GM12874 (cell line): ENCODE measurements at regions not wholly inside any gene's neighbourhood (a gene's known extent, or its start where the extent isn't known, plus 50 kb on each side); places are given as distances from the start of the nearest gene placed in this dataset.

Source experiments
- TF ChIP-seq, protein P1 (sequence below): IDR thresholded peaks from 2 replicates; pipeline ENCODE4 v1.5.1; 2011; ENCODE audit warnings: low read depth, mild to moderate bottlenecking, control low read depth, low read length, moderate library complexity; ENCODE audit not compliant: insufficient read depth

GRCh38 chr5:144084971-144085370 lies 85.5 kb downstream of the YIPF5 start:
- TF ChIP-seq, protein P1, sequence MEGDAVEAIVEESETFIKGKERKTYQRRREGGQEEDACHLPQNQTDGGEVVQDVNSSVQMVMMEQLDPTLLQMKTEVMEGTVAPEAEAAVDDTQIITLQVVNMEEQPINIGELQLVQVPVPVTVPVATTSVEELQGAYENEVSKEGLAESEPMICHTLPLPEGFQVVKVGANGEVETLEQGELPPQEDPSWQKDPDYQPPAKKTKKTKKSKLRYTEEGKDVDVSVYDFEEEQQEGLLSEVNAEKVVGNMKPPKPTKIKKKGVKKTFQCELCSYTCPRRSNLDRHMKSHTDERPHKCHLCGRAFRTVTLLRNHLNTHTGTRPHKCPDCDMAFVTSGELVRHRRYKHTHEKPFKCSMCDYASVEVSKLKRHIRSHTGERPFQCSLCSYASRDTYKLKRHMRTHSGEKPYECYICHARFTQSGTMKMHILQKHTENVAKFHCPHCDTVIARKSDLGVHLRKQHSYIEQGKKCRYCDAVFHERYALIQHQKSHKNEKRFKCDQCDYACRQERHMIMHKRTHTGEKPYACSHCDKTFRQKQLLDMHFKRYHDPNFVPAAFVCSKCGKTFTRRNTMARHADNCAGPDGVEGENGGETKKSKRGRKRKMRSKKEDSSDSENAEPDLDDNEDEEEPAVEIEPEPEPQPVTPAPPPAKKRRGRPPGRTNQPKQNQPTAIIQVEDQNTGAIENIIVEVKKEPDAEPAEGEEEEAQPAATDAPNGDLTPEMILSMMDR, result no peak

DNA sequence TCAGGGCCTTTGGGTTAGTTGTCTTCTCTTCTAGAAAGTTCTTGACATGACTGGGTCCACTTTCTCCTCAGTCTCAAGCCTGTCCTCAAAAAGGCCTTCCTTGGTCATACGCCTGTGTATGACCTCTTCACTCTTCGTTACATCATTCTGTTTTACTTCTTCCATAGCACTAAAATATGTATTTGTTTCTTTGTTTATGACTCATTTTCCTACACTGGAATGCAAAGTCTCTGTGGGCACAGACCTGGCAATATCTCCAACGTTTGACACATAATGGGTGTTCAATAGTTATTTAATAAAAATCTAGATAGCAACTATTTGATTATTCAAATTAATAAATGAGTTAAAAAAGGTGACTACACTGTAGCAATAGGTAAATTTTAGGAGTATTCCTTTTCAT lies 85.1 kb downstream of the YIPF5 start:
- TF ChIP-seq, protein P1, result no peak

GRCh38 chr5:144086295-144086694 lies 84.2 kb downstream of the YIPF5 start:
- TF ChIP-seq, protein P1, result no peak

DNA sequence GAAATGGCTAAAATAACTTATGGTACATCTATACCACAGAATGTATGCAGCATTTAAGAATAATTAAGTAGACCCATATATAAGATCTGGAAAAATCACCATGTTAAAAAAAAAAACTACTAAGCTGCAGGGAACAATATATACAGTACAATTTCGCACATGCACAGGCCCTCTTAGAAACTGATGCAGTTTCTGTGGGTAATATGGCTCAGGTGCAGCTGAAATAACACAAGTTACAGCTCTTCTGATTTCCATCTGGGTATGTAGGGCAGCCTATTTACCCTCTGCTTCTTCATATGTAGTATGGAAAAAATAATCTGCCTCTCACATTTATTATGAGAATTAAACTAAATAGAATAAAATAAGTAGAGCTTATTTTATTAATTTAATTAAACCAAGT lies 82.9 kb downstream of the YIPF5 start:
- TF ChIP-seq, protein P1, result no peak

DNA sequence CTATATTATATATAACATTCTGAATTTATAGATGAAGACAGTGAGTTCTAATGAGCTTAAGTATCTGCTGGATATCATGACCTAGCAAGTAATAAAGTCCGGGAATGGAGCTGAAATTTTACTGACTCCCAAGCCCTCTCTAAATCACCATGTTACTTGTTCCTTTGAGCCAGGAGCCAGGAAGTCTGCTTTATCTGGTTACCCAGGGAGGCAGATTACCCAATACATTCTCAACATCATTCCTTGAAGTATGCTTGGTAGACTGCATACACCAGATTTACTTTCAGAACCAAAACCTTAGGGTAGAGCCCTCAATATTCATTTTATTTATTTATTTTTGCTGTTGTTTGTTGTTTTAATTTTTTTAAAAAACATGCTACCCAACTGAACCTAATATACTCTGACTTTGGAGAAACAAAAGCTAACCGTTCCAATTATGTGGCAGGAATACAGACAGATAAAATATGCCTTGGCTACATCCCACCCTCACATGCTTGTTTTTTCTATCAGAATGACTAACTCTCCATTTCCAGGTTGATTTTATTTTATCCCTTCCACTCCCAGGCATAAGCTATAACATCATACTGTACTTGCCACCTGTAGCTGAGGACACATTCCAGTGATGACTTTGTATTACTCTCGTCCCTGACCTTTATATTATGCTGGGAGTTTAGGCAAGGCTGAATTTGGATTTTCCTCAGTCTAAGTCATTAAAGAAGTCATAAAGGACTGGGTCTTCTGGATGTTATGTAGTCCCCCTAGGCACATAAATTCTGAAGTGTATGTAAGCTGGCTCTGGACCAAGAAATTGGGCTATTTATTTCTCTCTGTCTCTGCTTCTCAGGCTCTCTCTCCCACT lies 82.0 kb downstream of the YIPF5 start:
- TF ChIP-seq, protein P1, result no peak

- TF ChIP-seq, protein P1, result no peak
These were observed 80.9 kb downstream of the YIPF5 start for GRCh38 chr5:144089401-144090021.

GRCh38 chr5:144092508-144092907 lies 78.0 kb downstream of the YIPF5 start:
- TF ChIP-seq, protein P1, result no peak
